ENCODE measurements at regions not wholly inside any gene's neighbourhood (a gene's known extent, or its start where the extent isn't known, plus 50 kb on each side); places are given as distances from the start of the nearest gene placed in this dataset.

- WGBS, 2 experiments (ENCODE audit: insufficient coverage in 1 of 2, insufficient read length in 1 of 2): 92 to 94% methylated on average over 2 of the region's 2 CpGs
- peaks cover 9% of the 10 kb centered on the region for H3K4me1 Mint-ChIP-seq
- H3K9me3 Mint-ChIP-seq: no peaks in the 10 kb centered on the region
- H3K27me3 ChIP-seq (ENCODE audit: control insufficient read depth, insufficient read depth, low read length, poor library complexity, severe bottlenecking): no peaks in the 10 kb centered on the region
- no peaks in the 10 kb centered on the region for H3K9me3 ChIP-seq (ENCODE audit: control insufficient read depth, low read length)
- no peaks in the 10 kb centered on the region for H3K36me3 ChIP-seq (ENCODE audit: control insufficient read depth, insufficient read depth, low read length)
- no peak overlapping the region for H3K9ac ChIP-seq (ENCODE audit: extremely low read depth, low read length, poor library complexity, severe bottlenecking)
- no peak for TF ChIP-seq CTCF (conservative IDR thresholded peaks at IDR 0.05)
- no peaks in the 10 kb centered on the region for H3K27me3 Mint-ChIP-seq (ENCODE audit: insufficient read depth)
- DNase-seq: no peak
- H3K4me3 Mint-ChIP-seq: no peak overlapping the region
- no peak overlapping the region for H3K27ac Mint-ChIP-seq
- no peak overlapping the region for H3K27ac ChIP-seq (ENCODE audit: low read depth, low read length)
- no peaks in the 10 kb centered on the region for H3K36me3 Mint-ChIP-seq (ENCODE audit: low read depth)
- no peak overlapping the region for H3K4me3 ChIP-seq (ENCODE audit: low read length)
- H3K4me1 ChIP-seq (ENCODE audit: control insufficient read depth, insufficient read depth, low read length): no peaks in the 10 kb centered on the region
Measured at GRCh38 chr4:38241541-38241940, 281.3 kb downstream of the PTTG2 start.

DNA sequence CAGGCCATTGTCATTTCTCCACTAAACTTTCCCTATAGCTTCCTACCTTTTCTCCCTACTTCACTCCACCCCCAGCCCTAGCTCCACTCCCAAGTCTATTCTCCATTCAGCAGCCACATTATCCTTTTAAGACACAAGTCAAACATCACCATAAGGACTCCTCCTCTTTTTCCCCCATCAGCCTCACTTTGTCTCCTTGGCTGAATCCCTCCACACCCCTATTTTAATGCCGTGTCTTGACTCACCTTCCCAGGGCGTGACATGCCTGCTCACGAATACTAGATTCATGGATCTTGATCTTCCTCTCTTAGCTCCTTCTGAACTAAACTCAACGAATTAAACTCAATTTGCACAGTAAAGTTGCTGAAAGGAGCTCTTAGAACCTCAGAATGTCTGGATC is 281.9 kb downstream of the PTTG2 start:
- H3K36me3 Mint-ChIP-seq (ENCODE audit: low read depth): no peaks in the 10 kb centered on the region
- Histone ChIP-seq H3K4me3 (ENCODE audit: low read length) (no peak overlapping the region), H3K9ac (ENCODE audit: extremely low read depth, low read length, poor library complexity, severe bottlenecking) (no peak overlapping the region), H3K27me3 (ENCODE audit: control insufficient read depth, insufficient read depth, low read length, poor library complexity, severe bottlenecking) (no peaks in the 10 kb centered on the region), H3K4me1 (ENCODE audit: control insufficient read depth, insufficient read depth, low read length) (no peaks in the 10 kb centered on the region), H3K9me3 (ENCODE audit: control insufficient read depth, low read length) (no peaks in the 10 kb centered on the region), H3K36me3 (ENCODE audit: control insufficient read depth, insufficient read depth, low read length) (no peaks in the 10 kb centered on the region), H3K27ac (ENCODE audit: low read depth, low read length) (no peak overlapping the region)
- no peak overlapping the region for H3K4me3 Mint-ChIP-seq
- TF ChIP-seq CTCF (conservative IDR thresholded peaks at IDR 0.05): no peak
- DNase-seq: no peak
- no peak overlapping the region for H3K27ac Mint-ChIP-seq
- no peaks in the 10 kb centered on the region for H3K27me3 Mint-ChIP-seq (ENCODE audit: insufficient read depth)
- 94% methylated on average over 4 of the region's 4 CpGs; no CpG with 5 or more reads in 1 of the 2 experiments for WGBS, 2 experiments (ENCODE audit: insufficient coverage in 1 of 2, insufficient read length in 1 of 2)
- H3K4me1 Mint-ChIP-seq: peaks cover 9% of the 10 kb centered on the region
- H3K9me3 Mint-ChIP-seq: no peaks in the 10 kb centered on the region

GRCh38 chr4:38242822-38243387 is 282.7 kb downstream of the PTTG2 start:
- no peaks in the 10 kb centered on the region for H3K36me3 ChIP-seq (ENCODE audit: control insufficient read depth, insufficient read depth, low read length)
- H3K4me1 ChIP-seq (ENCODE audit: control insufficient read depth, insufficient read depth, low read length): no peaks in the 10 kb centered on the region
- peaks cover 9% of the 10 kb centered on the region for H3K4me1 Mint-ChIP-seq
- no peak overlapping the region for H3K27ac Mint-ChIP-seq
- H3K4me3 Mint-ChIP-seq: no peak overlapping the region
- no peaks in the 10 kb centered on the region for H3K9me3 Mint-ChIP-seq
- no peak overlapping the region for H3K4me3 ChIP-seq (ENCODE audit: low read length)
- no peaks in the 10 kb centered on the region for H3K27me3 ChIP-seq (ENCODE audit: control insufficient read depth, insufficient read depth, low read length, poor library complexity, severe bottlenecking)
- no peaks in the 10 kb centered on the region for H3K9me3 ChIP-seq (ENCODE audit: control insufficient read depth, low read length)
- H3K9ac ChIP-seq (ENCODE audit: extremely low read depth, low read length, poor library complexity, severe bottlenecking): no peak overlapping the region
- TF ChIP-seq CTCF (conservative IDR thresholded peaks at IDR 0.05): no peak
- no peaks in the 10 kb centered on the region for H3K27me3 Mint-ChIP-seq (ENCODE audit: insufficient read depth)
- no peaks in the 10 kb centered on the region for H3K36me3 Mint-ChIP-seq (ENCODE audit: low read depth)
- no peak for DNase-seq
- 86% methylated on average over 1 to 4 of the region's 4 CpGs for WGBS, 2 experiments (ENCODE audit: insufficient coverage in 1 of 2, insufficient read length in 1 of 2)
- no peak overlapping the region for H3K27ac ChIP-seq (ENCODE audit: low read depth, low read length)

Measured in endodermal cell (in vitro differentiated cells).